ENCODE measurements at regions not wholly inside any gene's neighbourhood (a gene's known extent, or its start where the extent isn't known, plus 50 kb on each side); places are given as distances from the start of the nearest gene placed in this dataset.

DNA sequence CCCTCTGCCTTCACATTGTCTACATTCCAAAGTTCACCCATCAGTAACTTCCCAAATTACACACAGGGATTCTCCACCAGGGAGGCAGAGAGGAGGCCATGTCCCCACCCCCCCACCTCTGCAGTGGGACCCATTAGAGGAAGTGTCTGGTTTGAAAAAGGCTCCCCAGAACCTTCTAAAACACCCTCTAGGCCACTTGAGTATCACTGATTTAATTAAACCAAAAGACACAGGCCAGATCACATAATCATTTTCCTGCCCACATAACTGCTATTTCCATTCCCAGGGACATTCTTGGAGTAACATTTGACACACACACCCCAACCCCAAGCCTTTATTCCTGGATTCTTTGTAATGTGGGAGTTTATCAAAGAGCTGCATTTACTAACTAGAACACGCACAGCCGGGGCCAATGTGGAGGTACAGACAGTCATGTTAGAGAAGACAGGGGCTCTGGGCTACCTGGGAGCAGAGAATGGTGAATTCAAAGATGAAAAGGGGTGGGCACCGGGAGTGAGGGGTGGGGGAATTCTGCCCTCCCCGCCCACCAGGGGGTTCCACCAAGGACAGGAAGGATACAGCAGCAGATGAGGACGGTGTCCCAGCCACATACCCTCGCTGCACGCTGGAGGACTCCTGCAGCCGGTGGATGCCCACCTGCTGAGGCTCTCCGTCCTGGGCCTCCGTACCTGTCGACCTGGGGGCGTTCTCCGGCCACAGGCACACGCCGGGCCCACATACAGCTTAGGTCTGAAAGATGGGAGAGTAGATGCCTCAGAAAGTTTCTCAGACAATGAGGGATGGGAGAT is 201.4 kb upstream of the CTNNB1 start:
- no peak for DNase-seq

DNA sequence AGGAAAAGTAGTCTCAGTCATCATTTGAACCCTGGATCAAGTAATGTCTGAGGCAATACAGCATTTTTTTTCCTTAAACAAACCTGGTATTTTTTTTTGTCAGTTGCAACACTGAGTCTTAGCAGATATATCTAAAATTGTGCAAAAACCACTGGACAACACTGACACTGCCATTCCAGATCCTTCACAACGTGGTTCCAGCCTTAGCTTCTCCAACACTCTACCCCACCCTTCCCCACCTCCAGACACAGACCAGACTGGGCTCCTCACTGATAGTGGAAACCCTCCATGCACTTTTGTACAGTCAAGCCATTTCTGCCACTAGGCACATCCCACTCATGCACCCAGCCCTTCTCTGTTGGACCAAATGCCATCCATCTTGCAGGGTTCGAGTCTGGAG is 199.6 kb upstream of the CTNNB1 start:
- no peak for DNase-seq

DNA sequence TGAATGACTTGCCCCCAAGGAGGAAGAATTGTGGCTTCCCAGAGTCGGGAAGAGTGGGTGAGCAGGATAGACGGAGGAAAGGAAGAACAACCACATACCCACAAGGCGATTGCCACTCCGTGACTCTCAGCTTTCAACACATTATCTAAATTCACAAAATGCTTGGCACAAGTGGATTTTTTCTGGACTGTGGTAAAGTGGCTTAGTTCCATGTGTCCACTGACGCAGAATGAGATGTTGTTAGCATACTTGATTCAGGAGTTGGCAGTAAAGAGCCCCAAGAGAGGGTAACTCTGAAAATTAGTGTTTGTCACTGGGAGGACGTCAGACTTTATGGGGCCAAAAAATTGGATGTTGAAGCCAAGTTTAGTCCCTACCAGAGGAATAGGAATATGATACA is 198.8 kb upstream of the CTNNB1 start:
- DNase-seq, result no peak

DNA sequence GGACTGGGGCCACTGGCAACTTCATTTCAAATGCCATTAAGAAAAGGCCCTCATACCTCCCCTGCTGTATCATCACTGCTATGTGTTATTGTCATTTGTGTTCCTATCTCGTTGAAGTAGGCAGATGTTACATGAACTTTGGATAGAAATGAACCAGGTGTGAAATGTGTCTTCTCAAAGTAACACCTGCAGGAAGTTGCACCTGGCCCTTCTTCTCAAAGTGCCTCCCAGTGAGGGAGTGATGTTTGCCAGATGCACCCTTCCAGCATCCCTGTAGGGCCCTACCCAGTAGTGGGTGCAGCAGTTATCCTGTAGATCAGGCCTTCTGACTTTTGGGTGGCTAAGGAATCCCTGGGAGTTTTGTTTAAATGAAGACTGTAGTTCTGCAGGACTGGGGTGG is 197.7 kb upstream of the CTNNB1 start:
- no peak for DNase-seq

DNA sequence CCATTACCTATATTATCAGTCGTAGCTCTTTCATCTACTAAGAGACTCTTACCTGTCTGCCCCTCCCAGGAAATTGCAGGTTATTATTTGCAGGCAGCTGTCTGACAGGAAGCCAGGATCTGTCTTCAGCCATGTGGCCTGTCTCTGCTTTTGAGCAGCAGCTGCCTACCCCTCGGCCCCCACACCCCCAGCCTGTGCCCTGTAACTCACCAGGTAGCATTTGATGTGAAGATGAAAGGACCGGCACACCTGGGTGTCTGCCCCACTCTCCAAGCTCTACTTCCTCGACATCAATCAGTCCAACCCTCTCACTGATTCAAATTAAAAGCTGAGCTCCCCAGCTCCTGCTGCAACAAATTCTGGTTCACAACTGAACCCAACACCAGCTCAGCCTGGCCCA is 197.2 kb upstream of the CTNNB1 start:
- no peak for DNase-seq

DNA sequence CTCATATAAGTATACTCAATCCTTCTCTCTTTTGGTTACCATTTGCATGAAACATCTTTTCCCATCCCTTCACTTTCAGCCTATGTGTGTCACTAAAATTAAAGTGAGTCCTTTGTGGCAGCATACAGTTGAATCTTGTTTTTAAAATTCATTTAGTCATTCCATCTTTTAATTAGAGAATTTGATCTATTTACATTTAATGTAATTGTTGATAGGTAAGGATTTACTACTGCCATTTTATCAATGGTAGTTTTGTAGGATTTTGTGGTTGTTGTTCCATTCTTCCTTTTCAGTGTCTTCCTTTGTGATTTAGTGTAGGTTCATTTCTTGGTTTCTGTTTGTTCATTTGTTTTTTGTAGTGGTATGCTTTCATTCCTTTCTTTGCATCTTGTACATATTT is 191.9 kb upstream of the CTNNB1 start:
- no peak for DNase-seq

DNA sequence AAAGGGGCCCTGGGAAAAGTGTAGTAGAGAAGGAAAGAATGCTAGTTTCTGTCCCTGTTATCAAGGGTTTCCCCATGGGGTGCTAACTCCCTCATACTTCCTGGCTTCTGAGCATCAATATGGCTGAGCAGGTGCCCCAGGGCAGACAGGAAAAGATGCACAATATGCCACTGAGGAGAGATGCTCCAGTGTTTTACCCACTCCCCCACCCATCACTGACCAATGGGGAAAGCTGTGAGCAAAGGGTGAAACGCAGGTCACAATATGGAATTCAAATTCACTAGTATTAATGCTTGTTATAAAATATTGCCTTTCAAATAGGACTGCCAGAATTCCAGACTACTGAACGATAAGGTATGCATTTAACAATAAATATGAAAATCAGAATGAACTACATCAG is 187.5 kb upstream of the CTNNB1 start:
- DNase-seq, result no peak

DNA sequence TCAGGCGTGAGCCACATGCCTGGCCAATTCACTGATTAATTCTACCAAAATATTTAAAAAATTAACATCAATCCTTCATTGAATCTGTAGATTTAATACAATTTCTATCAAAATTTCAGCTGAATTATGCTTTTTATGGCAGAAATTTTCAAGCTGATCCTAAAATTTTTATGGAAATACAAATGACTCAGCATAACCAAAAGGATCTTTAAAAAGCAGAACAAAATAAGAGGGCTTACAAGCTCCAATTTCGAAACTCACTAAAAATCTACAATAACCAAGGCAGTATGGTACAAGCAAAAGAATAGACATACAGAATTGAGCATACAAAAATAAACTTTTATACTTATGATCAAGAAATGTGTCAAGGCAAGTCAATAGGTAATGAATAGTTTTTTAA is 180.4 kb upstream of the CTNNB1 start:
- DNase-seq, result no peak

DNA sequence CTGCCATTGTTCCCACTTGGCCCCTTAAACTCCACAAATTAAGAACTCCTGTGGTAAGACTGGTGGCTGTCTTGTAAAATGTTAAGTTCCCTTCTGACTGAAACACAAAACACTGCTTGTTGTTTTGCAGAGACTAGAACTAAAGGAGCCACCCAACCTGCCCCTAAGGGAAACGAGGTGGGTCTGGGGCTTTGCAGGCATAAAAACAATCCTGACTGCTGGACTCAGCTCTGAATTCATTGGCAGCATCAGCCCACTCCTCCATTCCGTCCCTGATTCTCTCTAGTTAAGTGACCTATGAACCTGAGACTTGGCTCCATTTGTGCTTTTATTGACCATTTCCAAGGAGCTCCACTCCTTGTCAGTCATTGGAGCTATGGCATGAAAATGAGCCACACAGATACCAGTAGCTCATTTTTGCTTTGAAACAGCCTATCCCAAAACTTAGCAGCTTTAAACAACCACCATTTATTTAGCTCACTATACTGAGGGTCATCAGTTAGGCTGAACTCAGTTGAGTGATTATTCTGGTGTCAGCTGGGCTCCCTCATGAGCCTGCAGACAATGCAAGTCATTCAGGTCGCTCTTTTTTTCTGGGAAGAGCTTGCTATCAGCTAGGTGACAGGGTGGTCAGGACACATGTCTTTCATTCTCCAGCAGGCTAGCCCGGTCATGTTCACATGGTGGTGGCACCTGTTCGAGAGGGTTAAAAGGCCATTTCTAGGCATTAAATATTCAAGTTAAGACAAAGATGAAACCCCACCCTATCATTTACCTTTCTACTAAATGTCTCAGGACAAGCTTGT is 175.1 kb upstream of the CTNNB1 start:
- no peak for DNase-seq

DNA sequence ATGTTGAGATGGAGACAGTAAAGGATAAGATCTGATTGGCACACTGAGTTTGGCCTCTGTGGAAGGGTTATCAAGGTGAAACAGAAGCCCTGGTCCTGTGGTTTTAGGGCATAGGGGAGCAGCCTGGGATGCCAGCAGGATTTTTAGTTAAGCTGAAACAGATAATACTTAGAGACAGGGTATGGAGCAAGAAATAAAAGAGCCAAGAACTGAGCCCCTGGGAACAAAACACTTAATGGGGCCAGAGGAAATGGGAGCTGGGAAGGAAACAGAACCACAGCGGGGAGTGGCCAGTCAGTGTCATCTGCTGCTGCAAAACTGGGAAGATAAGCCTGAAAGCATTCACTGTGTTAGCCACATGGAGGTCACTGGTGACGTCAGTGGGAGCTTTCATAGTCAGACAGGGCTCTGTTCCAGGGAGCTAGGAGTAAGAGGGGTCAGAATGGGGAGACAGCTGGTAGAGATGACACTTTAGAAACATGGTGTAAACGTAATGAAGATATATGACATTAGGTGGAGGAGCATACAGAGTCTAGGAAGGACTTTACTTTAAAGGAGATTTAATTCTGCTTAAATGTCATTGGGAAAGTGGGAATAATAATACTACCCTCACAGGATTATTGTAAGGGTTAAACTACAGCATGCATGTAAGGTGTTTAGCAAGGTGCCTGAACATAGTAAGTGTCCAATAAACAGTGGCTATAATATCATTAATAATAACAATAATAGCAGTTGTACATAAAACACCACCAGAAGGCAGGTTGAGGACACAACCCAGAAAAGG is 172.7 kb upstream of the CTNNB1 start:
- DNase-seq, result no peak

DNA sequence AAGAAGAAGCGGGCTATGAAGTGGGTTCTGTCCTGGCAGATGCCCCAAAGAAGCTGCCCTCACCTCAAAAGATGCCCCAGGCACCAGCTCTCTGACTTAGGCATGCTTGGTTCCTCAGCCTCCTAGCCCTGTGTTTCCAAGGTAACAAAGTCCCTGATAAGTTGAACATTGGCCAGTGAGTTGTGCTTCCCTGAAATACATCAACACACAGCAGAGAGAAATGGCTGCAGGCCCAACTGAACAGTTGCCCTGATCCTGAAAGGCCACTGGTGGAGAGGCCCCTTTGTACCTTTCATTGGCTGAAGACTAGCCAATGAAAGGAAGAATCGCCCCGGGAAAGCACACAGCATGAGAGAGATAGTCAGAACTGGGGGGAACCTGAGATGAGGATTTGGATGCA is 169.9 kb upstream of the CTNNB1 start:
- no peak for DNase-seq

DNA sequence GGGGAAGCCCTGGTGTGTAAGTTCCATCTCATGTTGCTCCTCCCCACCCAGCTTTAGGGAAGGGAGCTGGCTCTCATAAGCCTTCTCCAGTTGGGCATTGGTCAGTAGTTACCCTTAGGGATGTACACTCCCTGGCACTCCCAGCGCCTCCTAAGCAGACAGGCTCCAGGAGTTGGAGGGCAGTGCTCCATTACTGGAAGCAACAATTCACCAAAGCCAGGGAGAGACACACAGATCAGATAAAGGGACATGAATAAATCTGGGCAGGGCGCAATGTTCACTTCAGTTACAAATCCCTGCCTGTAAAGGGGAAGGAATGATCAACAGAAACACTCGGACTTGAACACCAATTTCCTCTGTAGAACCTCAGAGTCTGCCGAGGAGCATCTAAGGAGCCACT is 169.1 kb upstream of the CTNNB1 start:
- DNase-seq, result no peak

DNA sequence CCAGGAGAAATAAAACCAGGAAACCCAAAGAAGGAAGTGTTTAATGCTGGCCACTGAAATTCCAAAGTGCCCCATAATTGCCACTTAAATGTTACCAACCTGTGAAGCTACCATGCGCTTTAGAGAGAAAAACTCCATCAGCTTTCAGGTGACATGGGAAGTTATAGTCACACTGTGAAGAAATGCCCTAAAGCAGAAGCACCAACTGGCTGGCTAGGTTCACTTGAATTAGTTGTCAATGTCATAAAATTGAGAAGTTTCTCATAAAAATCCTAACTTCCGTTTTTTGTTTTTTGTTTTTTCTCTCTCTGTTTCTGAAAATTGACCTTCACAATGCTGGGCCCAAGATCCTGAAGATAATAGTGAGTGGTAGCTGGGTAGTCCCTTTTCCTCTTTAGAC is 167.9 kb upstream of the CTNNB1 start:
- no peak for DNase-seq

DNA sequence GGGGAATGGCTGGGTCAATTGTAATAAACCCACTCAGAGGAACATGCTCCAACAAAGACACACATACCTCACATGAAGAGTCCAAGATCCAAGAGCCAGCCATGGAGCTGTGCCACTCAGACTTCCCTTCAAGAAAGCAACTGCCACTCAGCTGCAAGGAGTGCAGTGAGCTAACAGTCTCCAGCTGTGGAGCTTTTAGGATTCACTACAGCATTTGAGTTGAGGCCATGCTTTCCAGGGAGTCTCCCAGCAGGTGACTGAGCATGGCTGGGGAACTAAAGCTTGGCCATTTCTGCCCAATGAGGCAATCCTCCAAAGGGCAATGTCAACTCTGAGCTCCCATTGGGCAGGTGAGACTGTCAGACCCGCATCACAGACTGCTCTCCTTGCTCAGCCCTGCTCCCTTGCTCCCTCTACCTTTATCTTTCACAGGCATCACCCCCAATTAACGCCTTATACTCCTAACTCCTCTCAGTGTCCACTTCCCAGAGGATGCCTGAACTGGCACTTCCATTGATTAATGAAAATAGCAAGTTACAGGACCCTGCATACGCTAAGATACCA is 165.3 kb upstream of the CTNNB1 start:
- no peak for DNase-seq

DNA sequence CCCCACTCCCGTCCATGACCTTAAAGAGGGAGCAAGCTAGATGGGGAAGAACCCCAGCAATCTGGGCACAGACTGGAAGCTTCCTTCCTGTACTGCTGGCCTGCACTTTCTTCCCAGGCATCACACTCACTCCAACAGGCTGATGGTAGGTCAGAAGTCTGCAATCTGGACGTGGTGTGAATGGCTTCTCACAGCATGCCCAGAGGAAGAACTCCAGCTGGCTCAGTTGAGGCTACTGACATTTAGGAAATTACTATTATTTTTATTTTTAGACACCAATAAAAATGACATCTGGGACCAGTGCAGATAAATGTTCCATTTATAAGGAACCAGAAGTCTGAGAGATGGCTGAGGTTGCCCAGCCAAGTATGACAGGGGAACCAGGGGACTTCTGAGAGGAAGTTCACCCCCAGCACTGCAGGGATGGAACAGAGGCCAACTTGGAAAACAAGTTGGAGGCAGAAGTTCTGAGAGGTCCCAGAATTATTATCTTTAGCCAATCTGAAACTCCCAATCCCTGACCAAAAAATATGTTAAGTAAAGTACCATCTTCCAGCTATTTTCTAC is 163.8 kb upstream of the CTNNB1 start:
- no peak for DNase-seq

DNA sequence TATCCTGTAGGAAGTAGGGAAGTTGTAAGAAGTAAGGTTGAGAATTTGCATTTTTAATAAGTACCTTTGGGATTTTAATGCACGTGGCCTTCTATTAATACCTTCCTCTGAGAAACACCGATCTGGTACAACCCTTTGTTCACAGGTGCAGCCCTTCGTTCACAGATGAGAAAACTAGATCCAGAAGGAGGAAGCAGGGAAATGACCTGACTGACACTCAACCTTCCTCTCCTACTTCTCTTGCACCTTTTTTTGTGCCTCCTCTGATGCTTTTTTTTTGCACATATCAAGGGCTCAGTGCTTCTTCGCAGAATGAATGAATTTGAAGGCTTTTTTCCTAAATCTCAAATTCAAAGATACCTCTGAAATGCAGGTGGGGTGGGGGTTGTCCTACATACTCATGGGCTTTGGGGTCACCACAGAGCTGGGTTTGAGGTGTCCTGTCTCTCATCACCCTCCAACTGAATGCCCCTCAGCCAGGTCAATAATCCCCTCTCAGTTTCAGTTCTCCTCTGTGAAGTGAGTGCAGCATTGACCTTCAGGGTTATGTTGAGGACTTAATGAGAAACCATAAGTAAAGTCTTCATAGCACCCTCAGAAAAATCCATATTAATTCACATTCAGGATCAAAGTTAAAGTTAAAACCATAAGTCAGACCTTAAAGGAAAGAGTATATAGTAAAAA is 161.5 kb upstream of the CTNNB1 start:
- DNase-seq, result no peak

DNA sequence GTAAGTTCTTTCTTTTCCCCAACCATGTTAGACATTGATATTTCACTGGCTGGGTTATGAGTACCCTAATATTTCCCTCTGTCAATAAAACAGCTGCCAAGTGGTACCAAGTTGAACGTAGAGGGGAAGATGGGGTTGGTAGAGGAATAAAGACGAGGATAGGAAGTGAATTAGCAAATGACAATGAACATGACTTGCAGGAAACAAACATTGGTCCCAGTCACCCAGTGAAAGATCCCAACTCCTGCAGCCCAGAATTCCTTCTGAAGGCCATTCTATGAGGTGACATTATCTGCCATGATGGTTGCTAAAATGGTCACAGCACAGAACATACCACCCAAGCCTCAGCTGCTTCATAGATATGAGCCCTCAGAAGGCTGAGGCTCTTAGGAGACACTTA is 159.0 kb upstream of the CTNNB1 start:
- DNase-seq, result no peak

DNA sequence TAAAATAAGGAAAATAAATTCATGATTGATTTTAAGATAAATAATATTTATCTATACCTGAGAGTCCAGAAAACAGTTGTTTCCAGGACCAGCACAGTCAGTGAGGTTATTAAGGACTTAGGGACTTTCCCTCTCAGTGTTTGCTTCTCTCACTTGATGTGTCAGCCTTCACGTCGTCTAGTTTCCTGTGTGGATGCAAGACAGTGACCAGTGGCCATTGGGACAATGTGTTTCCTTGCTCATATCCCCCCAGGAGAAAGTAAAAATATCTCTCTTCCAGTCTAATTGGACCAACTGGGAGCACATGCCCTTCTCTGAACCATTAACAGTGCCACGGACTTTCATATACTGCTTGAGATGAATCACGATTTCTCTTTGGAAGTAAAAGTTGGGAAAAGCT is 157.8 kb upstream of the CTNNB1 start:
- no peak for DNase-seq

DNA sequence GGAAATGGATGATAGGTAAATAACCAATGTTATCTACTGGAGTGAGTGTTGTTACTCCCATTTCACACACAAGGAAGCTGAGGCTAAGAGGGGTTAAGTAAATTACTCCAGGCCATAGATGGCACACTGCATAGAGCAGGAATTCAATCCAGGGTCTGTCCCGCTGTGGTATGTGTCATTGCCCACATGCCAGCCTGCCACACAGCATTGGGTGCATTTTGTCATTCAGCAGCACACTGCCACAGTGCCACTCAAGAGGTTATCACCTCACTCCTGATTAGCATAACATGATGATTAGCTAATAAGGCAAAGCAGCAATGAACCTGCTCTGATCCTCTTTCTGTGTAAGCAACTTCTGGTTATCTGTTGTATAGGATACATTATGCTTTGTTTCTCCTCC is 157.4 kb upstream of the CTNNB1 start:
- DNase-seq, result no peak

DNA sequence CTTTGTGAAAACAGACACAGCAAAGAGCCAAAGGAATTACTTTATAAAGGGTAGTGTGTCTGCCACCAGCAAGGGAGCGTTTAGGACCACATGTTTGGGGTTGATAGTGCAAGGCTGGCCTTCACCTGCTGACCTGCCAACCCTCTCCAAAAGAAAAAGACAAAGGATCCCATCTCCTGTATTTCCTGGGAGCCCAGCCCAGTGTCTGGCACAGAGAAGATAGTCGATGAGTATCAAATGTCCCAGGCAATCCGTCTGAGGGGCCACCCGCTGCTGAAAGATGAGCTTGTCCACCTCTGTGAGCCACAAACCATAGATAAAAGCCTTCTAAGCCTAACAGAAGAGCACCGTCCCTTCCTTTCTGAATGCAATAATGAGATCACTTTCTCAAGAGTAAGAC is 154.8 kb upstream of the CTNNB1 start:
- no peak for DNase-seq

DNA sequence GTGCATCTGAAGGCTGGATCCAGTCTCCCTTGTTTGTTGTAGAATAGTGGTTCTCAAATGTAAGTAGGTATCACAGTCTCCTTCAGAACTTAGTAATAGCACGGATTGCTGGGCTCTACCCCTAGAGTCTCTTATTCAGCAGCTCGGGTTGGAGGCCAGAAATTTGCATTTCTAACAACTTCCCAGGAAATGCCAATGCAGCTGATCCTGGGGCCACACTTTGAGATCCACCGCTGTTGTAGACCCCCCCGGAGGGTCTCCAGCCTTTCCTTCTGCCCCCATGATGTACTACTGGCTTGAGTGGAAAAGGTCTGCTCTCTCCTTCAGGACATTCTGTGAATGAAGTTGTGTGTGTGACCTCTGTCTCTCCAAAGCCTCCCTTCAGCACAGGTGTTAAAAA is 153.8 kb upstream of the CTNNB1 start:
- DNase-seq, result no peak

DNA sequence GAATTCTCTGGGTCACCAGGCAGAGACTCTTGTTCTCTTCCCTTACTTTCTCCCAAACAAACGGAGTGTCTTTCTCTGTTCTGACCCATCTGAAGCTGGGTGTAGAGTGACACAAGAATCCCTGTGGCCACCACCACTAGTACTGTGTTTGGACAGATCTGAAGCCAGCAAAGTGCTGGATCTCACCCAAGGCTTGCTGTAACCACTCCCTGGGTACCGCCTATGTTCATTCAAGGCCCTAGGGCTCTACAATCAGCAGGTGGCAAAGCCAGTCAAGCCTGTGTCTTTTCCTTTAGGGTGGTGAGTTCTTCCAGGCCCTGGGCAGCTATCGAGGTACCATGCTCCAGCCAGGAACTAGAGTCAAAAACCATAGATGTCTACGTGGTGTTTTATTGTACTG is 149.2 kb upstream of the CTNNB1 start:
- no peak for DNase-seq

DNA sequence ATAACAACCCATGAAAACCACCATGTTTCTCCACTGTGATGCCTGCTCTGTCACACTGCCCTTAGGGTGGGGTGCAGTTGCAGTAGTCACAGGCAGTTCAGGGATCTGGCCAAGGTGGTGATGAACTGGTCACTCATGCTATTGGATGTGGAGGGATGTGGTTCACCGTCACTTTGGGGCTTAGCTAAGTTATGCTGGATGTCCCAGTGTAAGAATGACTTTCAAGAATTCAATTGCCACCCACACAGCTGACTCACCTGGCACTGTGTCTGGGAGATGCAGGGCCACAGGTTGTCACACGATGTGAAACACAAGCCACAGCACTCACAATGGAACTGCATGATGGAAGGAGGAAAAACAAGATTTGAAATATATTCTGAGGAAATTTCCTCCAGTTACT is 146.1 kb upstream of the CTNNB1 start:
- DNase-seq, result no peak
